ENCODE measurements at regions not wholly inside any gene's neighbourhood (a gene's known extent, or its start where the extent isn't known, plus 50 kb on each side); places are given as distances from the start of the nearest gene placed in this dataset.

DNA sequence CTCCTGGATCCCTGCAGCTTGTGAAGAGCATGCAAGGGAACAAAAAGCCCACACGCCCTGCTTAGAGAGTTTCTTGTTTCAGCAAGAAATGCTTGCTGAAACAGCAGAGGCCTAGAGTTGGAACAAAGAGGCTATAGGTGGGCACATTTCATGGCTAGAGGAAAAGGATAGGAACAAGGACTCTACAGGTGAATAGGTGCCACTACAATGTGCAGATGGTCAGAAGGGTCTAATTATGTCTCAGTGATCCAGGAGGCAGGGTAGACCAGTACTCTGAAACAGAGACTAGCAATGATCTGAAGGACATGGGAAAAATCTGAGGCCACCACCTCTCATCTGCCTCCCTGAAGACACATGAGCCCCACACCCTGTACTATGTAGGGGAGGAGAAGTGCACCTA lies 609.0 kb downstream of the REEP3 start:
- H4K20me1 ChIP-seq (ENCODE audit: control insufficient read depth, insufficient read depth, low read length, poor library complexity, severe bottlenecking) = no peaks in the 10 kb centered on the region
- H3K9ac ChIP-seq (ENCODE audit: low read length) = no peak overlapping the region
- no peaks in the 10 kb centered on the region for H3K9me3 ChIP-seq (ENCODE audit: control extremely low read depth in 1 of 3, control insufficient read depth in 2 of 3, insufficient read depth in 1 of 3, low read length in 2 of 3)
- Mint-ChIP-seq H3K27me3 (no peaks in the 10 kb centered on the region), H3K4me3 (no peak overlapping the region), H3K9me3 (ENCODE audit: insufficient read depth) (no peaks in the 10 kb centered on the region), H3K4me1 (no peaks in the 10 kb centered on the region), H3K27ac (no peak overlapping the region)
- H3K4me3 ChIP-seq (ENCODE audit: control extremely low read depth in 1 of 5, extremely low read depth in 1 of 5, insufficient read depth in 1 of 5, low read depth in 2 of 5, low read length in 4 of 5) = no peak overlapping the region
- no peaks in the 10 kb centered on the region for H3K79me2 ChIP-seq (ENCODE audit: control insufficient read depth, insufficient read depth, low read length)
- no peaks in the 10 kb centered on the region for H3K27me3 ChIP-seq (replicated peaks in 1 of 4; ENCODE audit: control extremely low read depth in 1 of 4, control insufficient read depth in 3 of 4, insufficient read depth in 4 of 4, low read length in 3 of 4)
- H3K4me1 ChIP-seq (ENCODE audit: control insufficient read depth in 2 of 2, insufficient read depth in 2 of 2, low read length in 2 of 2) = no peaks in the 10 kb centered on the region
- no peaks in the 10 kb centered on the region for H3K36me3 ChIP-seq (replicated peaks in 1 of 2; ENCODE audit: control extremely low read depth in 1 of 2, control insufficient read depth in 1 of 2, extremely low read depth in 1 of 2, insufficient read depth in 2 of 2, low read length in 1 of 2)
- no peak for ATAC-seq (ENCODE audit: low read depth)
- ChIA-PET CTCF (no interaction called here), POLR2A (no interaction called here)
- no peak overlapping the region for H3K27ac ChIP-seq (ENCODE audit: low read length in 2 of 2)
- intact Hi-C loops (cut with micrococcal nuclease) = no loop called here
- TF ChIP-seq EZH2 (IDR thresholded peaks at IDR 0.05; ENCODE audit: borderline replicate concordance, insufficient read depth, low read depth, low read length, poor library complexity, severe bottlenecking) = no peak
- TF ChIP-seq, protein P1, sequence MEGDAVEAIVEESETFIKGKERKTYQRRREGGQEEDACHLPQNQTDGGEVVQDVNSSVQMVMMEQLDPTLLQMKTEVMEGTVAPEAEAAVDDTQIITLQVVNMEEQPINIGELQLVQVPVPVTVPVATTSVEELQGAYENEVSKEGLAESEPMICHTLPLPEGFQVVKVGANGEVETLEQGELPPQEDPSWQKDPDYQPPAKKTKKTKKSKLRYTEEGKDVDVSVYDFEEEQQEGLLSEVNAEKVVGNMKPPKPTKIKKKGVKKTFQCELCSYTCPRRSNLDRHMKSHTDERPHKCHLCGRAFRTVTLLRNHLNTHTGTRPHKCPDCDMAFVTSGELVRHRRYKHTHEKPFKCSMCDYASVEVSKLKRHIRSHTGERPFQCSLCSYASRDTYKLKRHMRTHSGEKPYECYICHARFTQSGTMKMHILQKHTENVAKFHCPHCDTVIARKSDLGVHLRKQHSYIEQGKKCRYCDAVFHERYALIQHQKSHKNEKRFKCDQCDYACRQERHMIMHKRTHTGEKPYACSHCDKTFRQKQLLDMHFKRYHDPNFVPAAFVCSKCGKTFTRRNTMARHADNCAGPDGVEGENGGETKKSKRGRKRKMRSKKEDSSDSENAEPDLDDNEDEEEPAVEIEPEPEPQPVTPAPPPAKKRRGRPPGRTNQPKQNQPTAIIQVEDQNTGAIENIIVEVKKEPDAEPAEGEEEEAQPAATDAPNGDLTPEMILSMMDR (IDR thresholded peaks at IDR 0.05) = no peak
- H3K4me2 ChIP-seq (replicated peaks; ENCODE audit: low read depth, low read length, poor library complexity, severe bottlenecking) = no peak overlapping the region
- no peak for DNase-seq
- no peak overlapping the region for H2AFZ ChIP-seq (ENCODE audit: insufficient read depth, low read depth, low read length, poor library complexity, severe bottlenecking)
- WGBS (ENCODE audit: insufficient coverage) = 90% methylated on average over 1 of the region's 1 CpG

DNA sequence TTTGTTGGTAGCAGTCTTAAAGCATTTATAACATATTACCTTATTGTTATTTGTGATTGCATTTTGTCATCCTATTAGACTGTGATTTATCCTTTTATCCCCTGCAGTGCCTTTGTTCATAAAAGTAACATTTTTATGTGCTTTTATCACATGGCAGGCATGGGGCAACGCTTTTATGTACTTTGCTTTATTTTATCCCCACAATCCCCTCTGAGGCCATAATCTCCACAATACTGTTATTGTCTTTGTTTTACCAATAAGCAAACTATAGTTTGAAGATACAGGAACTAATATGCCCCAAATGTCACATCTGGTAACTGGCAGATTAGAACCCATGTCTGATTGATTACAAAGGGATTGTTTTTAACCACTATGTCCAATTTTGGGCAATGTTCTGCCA lies 613.5 kb downstream of the REEP3 start:
- Histone ChIP-seq H3K9ac (ENCODE audit: low read length) (no peak overlapping the region), H3K36me3 (replicated peaks in 1 of 2; ENCODE audit: control extremely low read depth in 1 of 2, control insufficient read depth in 1 of 2, extremely low read depth in 1 of 2, insufficient read depth in 2 of 2, low read length in 1 of 2) (no peaks in the 10 kb centered on the region), H3K9me3 (ENCODE audit: control extremely low read depth in 1 of 3, control insufficient read depth in 2 of 3, insufficient read depth in 1 of 3, low read length in 2 of 3) (no peaks in the 10 kb centered on the region), H3K27ac (ENCODE audit: low read length in 2 of 2) (no peak overlapping the region), H2AFZ (ENCODE audit: insufficient read depth, low read depth, low read length, poor library complexity, severe bottlenecking) (no peak overlapping the region), H4K20me1 (ENCODE audit: control insufficient read depth, insufficient read depth, low read length, poor library complexity, severe bottlenecking) (no peaks in the 10 kb centered on the region), H3K27me3 (replicated peaks in 1 of 4; ENCODE audit: control extremely low read depth in 1 of 4, control insufficient read depth in 3 of 4, insufficient read depth in 4 of 4, low read length in 3 of 4) (no peaks in the 10 kb centered on the region), H3K4me1 (ENCODE audit: control insufficient read depth in 2 of 2, insufficient read depth in 2 of 2, low read length in 2 of 2) (no peaks in the 10 kb centered on the region), H3K4me3 (ENCODE audit: control extremely low read depth in 1 of 5, extremely low read depth in 1 of 5, insufficient read depth in 1 of 5, low read depth in 2 of 5, low read length in 4 of 5) (no peak overlapping the region), H3K4me2 (replicated peaks; ENCODE audit: low read depth, low read length, poor library complexity, severe bottlenecking) (no peak overlapping the region), H3K79me2 (ENCODE audit: control insufficient read depth, insufficient read depth, low read length) (no peaks in the 10 kb centered on the region)
- WGBS (ENCODE audit: insufficient coverage) = no CpG with 5 or more reads among the region's 1 CpG
- ATAC-seq (ENCODE audit: low read depth) (no peak), DNase-seq (no peak)
- ChIA-PET CTCF (no interaction called here), POLR2A (no interaction called here)
- intact Hi-C loops (cut with micrococcal nuclease) = no loop called here
- Mint-ChIP-seq H3K9me3 (ENCODE audit: insufficient read depth) (no peaks in the 10 kb centered on the region), H3K27ac (no peak overlapping the region), H3K4me3 (no peak overlapping the region), H3K4me1 (no peaks in the 10 kb centered on the region), H3K27me3 (no peaks in the 10 kb centered on the region)
- TF ChIP-seq, protein P1 (IDR thresholded peaks at IDR 0.05) = no peak
- no peak for TF ChIP-seq EZH2 (IDR thresholded peaks at IDR 0.05; ENCODE audit: borderline replicate concordance, insufficient read depth, low read depth, low read length, poor library complexity, severe bottlenecking)

Measured in B cell (primary cell).